ENCODE measurements at regions not wholly inside any gene's neighbourhood (a gene's known extent, or its start where the extent isn't known, plus 50 kb on each side); places are given as distances from the start of the nearest gene placed in this dataset.

GRCh38 chr4:54445866-54446265, 211.9 kb upstream of the KIT start (continued):
- TF ChIP-seq CTCF (IDR thresholded peaks at IDR 0.05; ENCODE audit: control extremely low read depth in 1 of 3, insufficient read depth in 1 of 3, low read depth in 1 of 3, low read length in 3 of 3) (no peak), CHD2 (IDR thresholded peaks at IDR 0.05; ENCODE audit: low read length) (no peak), RAD21 (IDR thresholded peaks at IDR 0.05 in 1 of 2, conservative IDR thresholded peaks at IDR 0.05 in 1 of 2; ENCODE audit: low read depth in 2 of 2, low read length in 2 of 2) (no peak)
